H1 (cell line): ENCODE measurements at regions not wholly inside any gene's neighbourhood (a gene's known extent, or its start where the extent isn't known, plus 50 kb on each side); places are given as distances from the start of the nearest gene placed in this dataset.

ENCODE experiments used
- CTCF ChIA-PET: fragments of 300-600 bp; sonication (Branson Sonifier 250); formaldehyde crosslinking; loops from one replicate; lab custom pipeline; 2021; ENCODE audit not compliant: partially characterized antibody; lab: Charles Lee
- POLR2A ChIA-PET: fragments of 300-600 bp; sonication (Branson Sonifier 250); formaldehyde crosslinking; loops from one replicate; lab custom pipeline; 2021; ENCODE audit warnings: inconsistent platforms; ENCODE audit not compliant: partially characterized antibody; lab: Charles Lee
- DNase-seq, 2 experiments: peaks; one replicate each; pipeline versions ENCODE4 v3.0.0 to v3.0.0-alpha.2; 2010 to 2022; ENCODE audit warnings: low spot score in 2 of 2, low read depth in 1 of 2, mixed read lengths in 1 of 2
- FAIRE-seq: peaks from 2 replicates; lab custom pipeline; 2011; peaks lifted over from hg19 to GRCh38; lab: Jason Lieb, UNC
- H2AFZ ChIP-seq: 2 replicates; pipeline ENCODE4 v1.8.1; 2012; ENCODE audit warnings: low read length, inconsistent platforms
- H2AK5ac ChIP-seq: 2 replicates; pipeline ENCODE4 v1.6.1; 2013; ENCODE audit warnings: low read depth, low read length
- H2BK120ac ChIP-seq: replicated peaks from 2 replicates; pipeline ENCODE3; 2013; ENCODE audit warnings: low read depth, low read length, inconsistent platforms
- H2BK12ac ChIP-seq: 2 replicates; pipeline ENCODE4 v1.6.1; 2013; ENCODE audit warnings: low read depth, low read length
- H2BK15ac ChIP-seq: 2 replicates; pipeline ENCODE4 v1.6.1; 2013; ENCODE audit warnings: low read length
- H2BK20ac ChIP-seq: 2 replicates; pipeline ENCODE4 v1.6.1; 2013; ENCODE audit warnings: low read length
- H2BK5ac ChIP-seq: 2 replicates; pipeline ENCODE4 v1.6.1; 2013; ENCODE audit warnings: low read depth, low read length
- H3K14ac ChIP-seq: 2 replicates; pipeline ENCODE4 v1.6.1; 2013; ENCODE audit warnings: inconsistent platforms; ENCODE audit not compliant: insufficient read length
- H3K18ac ChIP-seq: 2 replicates; pipeline ENCODE4 v1.6.1; 2013; ENCODE audit warnings: low read length; ENCODE audit errors: extremely low read depth
- H3K23ac ChIP-seq: 2 replicates; pipeline ENCODE4 v1.6.1; 2013; ENCODE audit warnings: inconsistent platforms; ENCODE audit not compliant: insufficient read length
- H3K23me2 ChIP-seq: 2 replicates; pipeline ENCODE4 v1.6.1; 2013; ENCODE audit warnings: low read depth, low read length
- H3K27ac ChIP-seq: 2 replicates; pipeline ENCODE4 v1.6.1; 2011; ENCODE audit warnings: low read depth, low read length, inconsistent platforms
- H3K27me3 ChIP-seq, 4 experiments: replicated peaks in 1 of 4; 1 replicate in 1 of 4; 2 replicates in 3 of 4; pipeline versions ENCODE4 v1.6.1 to v1.8.1; 2011 to 2013; ENCODE audit warnings: low read length in 3 of 4, mild to moderate bottlenecking in 3 of 4, inconsistent platforms in 2 of 4, mixed read lengths in 2 of 4, moderate library complexity in 1 of 4; ENCODE audit not compliant: control insufficient read depth in 3 of 4, insufficient read depth in 3 of 4; ENCODE audit errors: extremely low read depth in 1 of 4
- H3K36me3 ChIP-seq, 4 experiments: 2 replicates each; pipeline versions ENCODE4 v1.6.1 to v1.8.1; 2011 to 2013; ENCODE audit warnings: mild to moderate bottlenecking in 4 of 4, low read length in 3 of 4, moderate library complexity in 2 of 4, control low read depth in 1 of 4, inconsistent platforms in 1 of 4; ENCODE audit not compliant: insufficient read depth in 4 of 4, control insufficient read depth in 2 of 4
- H3K4ac ChIP-seq: replicated peaks from 2 replicates; pipeline ENCODE3; 2013; ENCODE audit warnings: low read length, low read depth, mixed read lengths, inconsistent platforms; ENCODE audit not compliant: insufficient read length
- H3K4me1 ChIP-seq, 4 experiments: replicated peaks in 1 of 4; 1 replicate in 1 of 4; 2 replicates in 3 of 4; pipeline versions ENCODE4 v1.6.1 to v1.8.1; 2011 to 2013; ENCODE audit warnings: low read length in 3 of 4, inconsistent platforms in 2 of 4, mixed read lengths in 1 of 4; ENCODE audit not compliant: insufficient read depth in 4 of 4, control insufficient read depth in 3 of 4
- H3K4me2 ChIP-seq, 2 experiments: 2 replicates each; pipeline versions ENCODE4 v1.6.1 to v1.8.1; 2011 to 2013; ENCODE audit warnings: low read depth in 2 of 2, low read length in 2 of 2, control low read depth in 1 of 2, inconsistent platforms in 1 of 2, mild to moderate bottlenecking in 1 of 2; ENCODE audit not compliant: insufficient read depth in 1 of 2
- H3K4me3 ChIP-seq, 4 experiments: fragments of 200-600, 300-600 bp in 1 of 4; sonication (generic), shearing (Covaris generic), sonication (Bioruptor Twin) in 1 of 4; 2 replicates each; pipeline versions ENCODE4 v1.5.1 to v1.8.1; 2011 to 2016; ENCODE audit warnings: low read length in 4 of 4, low read depth in 3 of 4, control low read depth in 2 of 4, inconsistent platforms in 2 of 4, mild to moderate bottlenecking in 2 of 4, mixed read lengths in 1 of 4, moderate library complexity in 1 of 4; ENCODE audit not compliant: insufficient read depth in 2 of 4; ENCODE audit errors: extremely low read depth in 1 of 4
- H3K56ac ChIP-seq: replicated peaks from 2 replicates; pipeline ENCODE3; 2013; ENCODE audit warnings: low read depth, mild to moderate bottlenecking, mixed read lengths, low read length, inconsistent platforms; ENCODE audit not compliant: insufficient read length
- H3K79me1 ChIP-seq: 2 replicates; pipeline ENCODE4 v1.6.1; 2013; ENCODE audit warnings: low read depth, low read length, control low read depth
- H3K79me2 ChIP-seq, 2 experiments: 2 replicates each; pipeline versions ENCODE4 v1.6.1 to v1.8.1; 2012 to 2013; ENCODE audit warnings: low read length in 2 of 2, mild to moderate bottlenecking in 2 of 2, inconsistent platforms in 1 of 2; ENCODE audit not compliant: insufficient read depth in 2 of 2, control insufficient read depth in 1 of 2
- H3K9ac ChIP-seq, 4 experiments: replicated peaks in 1 of 4; 1 replicate in 1 of 4; 2 replicates in 3 of 4; pipeline versions ENCODE4 v1.6.1 to v1.8.1; 2011 to 2013; ENCODE audit warnings: low read depth in 3 of 4, low read length in 3 of 4, control low read depth in 2 of 4, mild to moderate bottlenecking in 2 of 4, moderate library complexity in 2 of 4, inconsistent platforms in 1 of 4; ENCODE audit errors: extremely low read depth in 1 of 4
- H3K9me3 ChIP-seq, 2 experiments: 2 replicates each; pipeline versions ENCODE4 v1.6.1 to v1.8.1; 2012 to 2013; ENCODE audit warnings: mild to moderate bottlenecking in 2 of 2, moderate library complexity in 2 of 2, control low read depth in 1 of 2, inconsistent platforms in 1 of 2, low read depth in 1 of 2, low read length in 1 of 2, mixed read lengths in 1 of 2; ENCODE audit not compliant: insufficient read depth in 2 of 2
- H4K20me1 ChIP-seq, 2 experiments: replicated peaks in 1 of 2; 2 replicates each; pipeline versions ENCODE3 to v1.8.1; 2011 to 2013; ENCODE audit warnings: inconsistent platforms in 2 of 2, low read length in 2 of 2, mild to moderate bottlenecking in 1 of 2; ENCODE audit not compliant: insufficient read depth in 2 of 2, control insufficient read depth in 1 of 2
- H4K5ac ChIP-seq: 2 replicates; pipeline ENCODE4 v1.6.1; 2013; ENCODE audit warnings: low read length, low read depth, mixed read lengths, inconsistent platforms; ENCODE audit not compliant: insufficient read length
- H4K8ac ChIP-seq: 2 replicates; pipeline ENCODE4 v1.8.0; 2013; ENCODE audit warnings: mild to moderate bottlenecking, moderate library complexity, low read length, inconsistent platforms; ENCODE audit not compliant: insufficient read depth; ENCODE audit errors: extremely low read depth
- H4K91ac ChIP-seq: replicated peaks from 2 replicates; pipeline ENCODE3; 2013; ENCODE audit warnings: low read length, mixed read lengths, inconsistent platforms; ENCODE audit not compliant: insufficient read length
- JUND ChIP-seq: IDR thresholded peaks from 2 replicates; pipeline ENCODE4 v1.6.1; 2011; ENCODE audit warnings: mild to moderate bottlenecking, improper control_type of control experiment, low read length
- SUZ12 ChIP-seq: fragments of 200-600 bp; sonication (generic); IDR thresholded peaks from 2 replicates; pipeline ENCODE4 v1.6.1; 2012; ENCODE audit warnings: mild to moderate bottlenecking, inconsistent platforms, low read length, moderate library complexity, mixed read lengths
- WGBS, 2 experiments: shearing (Covaris generic) in 1 of 2; methylation state at CpG; one replicate each; pipeline versions ENCODE4 v1.1.6 to v1.1.7; 2013 to 2015; ENCODE audit warnings: low lambda C conversion rate in 2 of 2, mixed read lengths in 2 of 2, inconsistent platforms in 1 of 2, low coverage in 1 of 2, missing lambda C conversion rate in 1 of 2; ENCODE audit not compliant: insufficient replicate concordance in 2 of 2, insufficient coverage in 1 of 2, insufficient read length in 1 of 2; ENCODE audit errors: extremely low coverage in 1 of 2, missing lambda C conversion rate in 1 of 2; 5-methylcytosine and 5-hydroxymethylcytosine counted together

- Histone ChIP-seq H3K27me3 (no peaks in the 10 kb centered on the region), H2BK15ac (no peak overlapping the region), H2BK120ac (no peak overlapping the region), H4K91ac (no peak overlapping the region), H2BK20ac (no peak overlapping the region), H3K79me2 (no peaks in the 10 kb centered on the region), H3K27ac (no peak overlapping the region), H2BK12ac (no peak overlapping the region), H3K9ac (no peak overlapping the region), H3K79me1 (no peaks in the 10 kb centered on the region), H2AK5ac (no peak overlapping the region), H4K5ac (no peak overlapping the region), H3K4ac (no peak overlapping the region), H3K23me2 (no peaks in the 10 kb centered on the region), H3K56ac (no peak overlapping the region), H3K23ac (no peak overlapping the region), H2BK5ac (no peak overlapping the region), H3K9me3 (no peaks in the 10 kb centered on the region; a peak in 1 of 4 replicates), H3K4me2 (no peak overlapping the region), H3K18ac (no peak overlapping the region), H3K4me1 (no peaks in the 10 kb centered on the region), H4K8ac (no peak overlapping the region), H3K36me3 (no peaks in the 10 kb centered on the region; a peak in 1 of 8 replicates), H3K14ac (no peak overlapping the region), H2AFZ (no peak overlapping the region), H3K4me3 (no peak overlapping the region), H4K20me1 (no peaks in the 10 kb centered on the region)
- FAIRE-seq (no peak), DNase-seq (no peak)
- ChIA-PET CTCF (no interaction called here), POLR2A (no interaction called here)
- WGBS, 2 experiments: 43% methylated on average over 2 of the region's 2 CpGs; no CpG with 5 or more reads in 1 of the 2 experiments
- TF ChIP-seq JUND: no peak
- TF ChIP-seq SUZ12: no peak
Measured at GRCh38 chr3:162992741-162993140, 1496.1 kb downstream of the OTOL1 start.
